ENCODE measurements at regions not wholly inside any gene's neighbourhood (a gene's known extent, or its start where the extent isn't known, plus 50 kb on each side); places are given as distances from the start of the nearest gene placed in this dataset.
A peak's percentile ranks its signal among the peaks of the same experiment; 100 is the strongest.

- Histone ChIP-seq H3K36me3 (ENCODE audit: insufficient read depth, low read length) (no peaks in the 10 kb centered on the region), H3K4me3 (ENCODE audit: low read depth, low read length, poor library complexity, severe bottlenecking) (no peak overlapping the region), H4K20me1 (ENCODE audit: insufficient read depth, low read length) (no peaks in the 10 kb centered on the region), H3K4me2 (ENCODE audit: low read length) (no peak overlapping the region), H3K9me3 (ENCODE audit: low read length) (no peaks in the 10 kb centered on the region), H3K9me2 (ENCODE audit: insufficient read depth, low read length) (no peaks in the 10 kb centered on the region), H2AFZ (ENCODE audit: low read length) (no peak overlapping the region), H3K79me2 (ENCODE audit: insufficient read depth, low read depth, low read length) (no peaks in the 10 kb centered on the region), H3K4me1 (ENCODE audit: insufficient read depth, low read length, poor library complexity, severe bottlenecking) (no peaks in the 10 kb centered on the region), H3K27ac (ENCODE audit: low read depth, low read length, poor library complexity, severe bottlenecking) (no peak overlapping the region)
- intact Hi-C loops (cut with micrococcal nuclease; ENCODE audit: unreplicated experiment) = no loop called here
- TF ChIP-seq CTCF (conservative IDR thresholded peaks at IDR 0.05; ENCODE audit: low read length) (peak; percentile 45; the same call in 1 of the 2 replicates), EZH2phosphoT487 (IDR thresholded peaks at IDR 0.05; ENCODE audit: borderline replicate concordance, low read depth, low read length) (no peak)
- ChIA-PET CTCF (ENCODE audit: unreplicated experiment) (no interaction called here), POLR2A (no interaction called here)
- no TSS peak for BruUV-seq (replicated peaks)
- no peak for DNase-seq (ENCODE audit: low spot score)
These were observed 82.9 kb upstream of the POU3F1 start for GRCh38 chr1:38129473-38129872.

- H3K4me3 ChIP-seq (ENCODE audit: low read depth, low read length, poor library complexity, severe bottlenecking) = no peak overlapping the region
- H3K9me2 ChIP-seq (ENCODE audit: insufficient read depth, low read length) = no peaks in the 10 kb centered on the region
- no peak for DNase-seq (ENCODE audit: low spot score)
- no peaks in the 10 kb centered on the region for H3K79me2 ChIP-seq (ENCODE audit: insufficient read depth, low read depth, low read length)
- no peak for TF ChIP-seq CTCF (conservative IDR thresholded peaks at IDR 0.05; ENCODE audit: low read length)
- TF ChIP-seq EZH2phosphoT487 (IDR thresholded peaks at IDR 0.05; ENCODE audit: borderline replicate concordance, low read depth, low read length) = no peak
- POLR2A ChIA-PET = no interaction called here
- H2AFZ ChIP-seq (ENCODE audit: low read length) = no peak overlapping the region
- CTCF ChIA-PET (ENCODE audit: unreplicated experiment) = no interaction called here
- H3K4me2 ChIP-seq (ENCODE audit: low read length) = no peak overlapping the region
- no TSS peak for BruUV-seq (replicated peaks)
- H4K20me1 ChIP-seq (ENCODE audit: insufficient read depth, low read length) = no peaks in the 10 kb centered on the region
- no peaks in the 10 kb centered on the region for H3K9me3 ChIP-seq (ENCODE audit: low read length)
- H3K4me1 ChIP-seq (ENCODE audit: insufficient read depth, low read length, poor library complexity, severe bottlenecking) = no peaks in the 10 kb centered on the region
- intact Hi-C loops (cut with micrococcal nuclease; ENCODE audit: unreplicated experiment) = no loop called here
- no peak overlapping the region for H3K27ac ChIP-seq (ENCODE audit: low read depth, low read length, poor library complexity, severe bottlenecking)
- H3K36me3 ChIP-seq (ENCODE audit: insufficient read depth, low read length) = no peaks in the 10 kb centered on the region
These were observed 82.4 kb upstream of the POU3F1 start for GRCh38 chr1:38128926-38129453.

- H3K79me2 ChIP-seq (ENCODE audit: insufficient read depth, low read depth, low read length) = no peaks in the 10 kb centered on the region
- H4K20me1 ChIP-seq (ENCODE audit: insufficient read depth, low read length) = no peaks in the 10 kb centered on the region
- H3K36me3 ChIP-seq (ENCODE audit: insufficient read depth, low read length) = no peaks in the 10 kb centered on the region
- H3K4me2 ChIP-seq (ENCODE audit: low read length) = no peak overlapping the region
- no peak overlapping the region for H3K4me3 ChIP-seq (ENCODE audit: low read depth, low read length, poor library complexity, severe bottlenecking)
- no TSS peak for BruUV-seq (replicated peaks)
- ChIA-PET CTCF (ENCODE audit: unreplicated experiment) (no interaction called here), POLR2A (no interaction called here)
- no peaks in the 10 kb centered on the region for H3K9me2 ChIP-seq (ENCODE audit: insufficient read depth, low read length)
- no peak for DNase-seq (ENCODE audit: low spot score)
- H3K9me3 ChIP-seq (ENCODE audit: low read length) = no peaks in the 10 kb centered on the region
- no peak for TF ChIP-seq EZH2phosphoT487 (IDR thresholded peaks at IDR 0.05; ENCODE audit: borderline replicate concordance, low read depth, low read length)
- no peak overlapping the region for H2AFZ ChIP-seq (ENCODE audit: low read length)
- intact Hi-C loops (cut with micrococcal nuclease; ENCODE audit: unreplicated experiment) = no loop called here
- no peak overlapping the region for H3K27ac ChIP-seq (ENCODE audit: low read depth, low read length, poor library complexity, severe bottlenecking)
- no peaks in the 10 kb centered on the region for H3K4me1 ChIP-seq (ENCODE audit: insufficient read depth, low read length, poor library complexity, severe bottlenecking)
These were observed 81.9 kb upstream of the POU3F1 start for GRCh38 chr1:38128511-38128910.
